ENCODE measurements at regions not wholly inside any gene's neighbourhood (a gene's known extent, or its start where the extent isn't known, plus 50 kb on each side); places are given as distances from the start of the nearest gene placed in this dataset.
"Not testable (repeated sequence)": the region's sequence is repeated elsewhere in the genome, so short reads cannot be mapped to it uniquely, and the experiment has no call there.

DNA sequence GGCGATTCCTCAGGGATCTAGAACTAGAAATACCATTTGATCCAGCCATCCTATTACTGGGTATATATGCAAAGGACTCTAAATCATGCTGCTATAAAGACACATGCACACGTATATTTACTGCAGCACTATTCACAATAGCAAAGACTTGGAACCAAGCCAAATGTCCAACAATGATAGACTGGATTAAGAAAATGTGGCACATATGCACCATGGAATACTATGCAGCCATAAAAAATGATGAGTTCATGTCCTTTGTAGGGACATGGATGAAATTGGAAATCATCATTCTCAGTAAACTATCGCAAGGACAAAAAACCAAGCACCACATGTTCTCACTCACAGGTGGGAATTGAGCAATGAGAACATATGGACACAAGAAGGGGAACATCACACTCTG lies 93.1 kb upstream of the NT5E start:
- not testable (repeated sequence) for DNase-seq (ENCODE audit: low spot score)

DNA sequence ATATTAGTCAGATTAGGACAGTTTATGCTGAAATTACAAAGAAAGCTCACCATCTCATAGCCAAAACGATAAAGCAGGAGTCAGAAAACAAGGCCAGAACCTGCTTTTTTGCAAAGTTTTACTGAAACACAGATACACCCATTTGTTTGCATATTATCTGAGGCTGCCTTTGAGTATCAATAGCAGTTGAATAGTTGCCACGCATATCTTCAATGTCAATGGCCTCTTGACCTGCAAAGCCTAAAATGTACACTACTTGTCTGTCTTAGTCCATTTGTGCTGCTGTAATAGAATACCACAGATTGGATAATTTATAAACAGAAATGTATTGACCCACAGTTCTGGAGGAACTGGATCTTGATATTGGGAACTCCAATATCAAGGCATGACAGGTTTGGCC lies 94.1 kb upstream of the NT5E start:
- no peak for DNase-seq (ENCODE audit: low spot score)

DNA sequence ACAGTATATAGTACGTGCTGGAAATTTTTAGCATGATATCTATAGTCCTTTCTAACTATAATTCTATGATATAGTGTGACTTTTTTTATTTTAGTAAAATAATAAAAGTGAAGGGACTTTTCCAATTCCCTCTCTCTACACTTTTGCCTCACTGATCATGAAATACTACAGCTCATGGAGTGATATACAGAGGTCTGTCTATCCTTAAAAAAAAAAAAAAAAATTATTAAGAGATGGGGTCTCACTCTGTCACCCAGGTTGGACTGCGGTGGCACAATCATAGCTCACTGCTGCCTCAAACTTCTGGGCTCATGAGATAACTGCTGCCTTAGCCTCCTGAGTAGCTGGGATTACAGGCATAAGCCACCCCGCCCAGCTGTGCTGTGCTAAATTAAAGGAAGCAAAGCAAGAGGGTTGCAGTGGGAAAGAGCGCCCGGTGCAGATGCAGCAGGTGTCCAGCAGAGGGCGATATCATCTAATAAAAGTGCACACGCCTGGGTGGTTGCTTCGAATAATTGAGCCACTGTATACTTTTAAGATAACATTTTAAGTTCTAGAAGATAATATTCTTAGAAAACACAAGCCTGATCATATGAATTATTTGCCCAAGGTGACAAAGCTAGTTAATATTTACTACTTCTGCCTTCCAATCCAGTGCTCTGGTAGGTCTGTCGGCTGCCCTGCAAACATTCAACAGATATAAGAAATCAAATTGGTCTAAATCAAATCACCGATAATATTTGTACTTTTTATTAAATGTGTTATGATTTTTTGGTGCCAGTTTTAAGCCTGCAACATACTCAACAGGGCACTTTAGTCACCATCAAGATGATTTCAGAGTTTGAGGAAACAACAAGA lies 94.9 kb upstream of the NT5E start:
- peak; percentile 78 for DNase-seq (ENCODE audit: low spot score)

DNA sequence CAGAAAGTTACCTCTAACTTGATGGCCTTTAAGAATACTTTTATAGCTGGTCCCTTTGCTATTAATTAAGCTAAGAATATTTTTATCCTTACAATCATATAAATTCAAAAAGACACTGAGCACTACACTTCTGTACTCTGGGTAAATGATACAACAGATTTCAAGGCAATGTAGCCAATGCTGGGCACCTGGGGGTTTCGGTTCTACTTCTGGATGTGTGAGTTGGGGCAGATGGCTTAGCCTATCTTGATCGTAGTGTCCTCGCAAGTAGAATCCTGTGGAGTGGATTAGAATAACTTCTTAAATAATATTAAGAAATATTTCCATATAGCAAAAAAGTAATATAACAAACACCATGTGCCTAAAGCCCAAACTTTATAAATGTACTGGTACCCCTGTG lies 96.9 kb upstream of the NT5E start:
- DNase-seq (ENCODE audit: low spot score): no peak

DNA sequence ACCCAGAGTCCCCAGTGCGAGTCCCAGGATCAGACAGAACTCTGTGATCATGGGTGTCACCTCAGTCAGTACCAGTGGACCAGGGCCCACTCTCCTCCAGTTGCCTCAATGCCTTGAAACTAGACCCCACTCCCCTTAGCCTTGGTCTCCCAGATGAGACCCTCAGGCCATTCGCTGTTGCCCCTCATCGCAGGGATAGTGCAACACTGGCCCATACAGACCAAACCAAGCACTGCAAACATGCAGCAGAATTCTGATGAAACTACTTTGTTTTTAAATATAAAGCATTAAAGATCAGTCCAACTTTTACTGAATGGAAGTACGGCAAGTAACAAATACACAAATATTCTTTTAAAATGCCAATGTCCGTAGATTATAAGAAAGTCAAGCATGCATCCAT lies 101.2 kb upstream of the NT5E start:
- no peak for DNase-seq (ENCODE audit: low spot score)

DNA sequence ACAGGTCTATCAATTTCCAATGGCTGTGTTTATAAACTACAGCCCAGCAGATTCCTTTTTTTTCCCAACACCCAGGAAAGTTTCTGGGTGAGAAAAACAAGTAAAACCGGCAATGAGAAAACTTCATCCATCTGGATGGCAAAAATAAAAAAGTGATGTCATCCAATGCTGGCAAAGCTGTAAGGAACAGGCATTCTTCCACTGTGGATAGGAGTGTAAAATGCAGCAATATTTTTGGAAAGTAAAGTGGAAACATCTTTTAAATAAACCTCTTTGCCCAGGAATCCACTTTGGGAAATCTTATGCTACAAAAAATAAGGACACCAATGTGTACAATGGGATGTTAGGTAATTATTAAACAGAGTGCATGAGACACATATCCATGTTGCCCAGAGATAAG lies 102.1 kb upstream of the NT5E start:
- DNase-seq (ENCODE audit: low spot score): no peak

DNA sequence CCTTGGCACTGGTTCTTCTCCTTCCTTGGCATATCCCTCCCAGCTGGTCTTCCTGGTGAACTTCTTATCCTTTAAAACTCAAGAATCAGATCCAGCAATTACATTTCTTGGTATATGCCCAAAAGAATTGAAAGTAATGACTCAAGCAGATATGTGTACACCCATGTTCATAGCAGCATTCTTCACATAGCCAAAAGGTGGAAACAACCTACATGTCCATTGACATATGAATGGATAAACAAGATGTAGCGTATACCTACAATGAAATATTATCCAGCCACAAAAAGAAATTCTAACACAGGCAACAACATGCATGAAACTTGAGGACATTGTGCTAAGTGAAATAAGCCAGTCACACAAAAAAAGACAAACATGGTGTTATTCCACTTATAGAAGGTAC lies 103.7 kb upstream of the NT5E start:
- no peak for DNase-seq (ENCODE audit: low spot score)

DNA sequence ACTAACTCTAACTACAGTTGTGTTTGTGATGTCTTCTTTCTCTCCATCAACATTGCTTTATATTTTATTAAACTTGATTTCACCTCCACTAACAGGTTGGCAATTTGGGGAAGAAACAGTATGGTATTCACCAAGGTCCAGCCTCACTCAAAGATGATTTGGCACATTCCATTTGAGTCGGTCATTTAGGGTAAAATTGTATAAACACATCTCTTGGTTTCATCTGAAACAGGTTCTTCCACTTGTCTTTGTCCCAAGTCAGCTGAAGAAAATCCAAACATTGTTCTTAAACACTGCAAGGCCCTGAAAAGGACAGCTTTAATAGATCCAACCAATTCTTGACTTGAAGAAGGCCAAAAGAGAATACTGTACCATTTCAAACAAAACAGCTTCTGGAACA lies 104.9 kb upstream of the NT5E start:
- no peak for DNase-seq (ENCODE audit: low spot score)

DNA sequence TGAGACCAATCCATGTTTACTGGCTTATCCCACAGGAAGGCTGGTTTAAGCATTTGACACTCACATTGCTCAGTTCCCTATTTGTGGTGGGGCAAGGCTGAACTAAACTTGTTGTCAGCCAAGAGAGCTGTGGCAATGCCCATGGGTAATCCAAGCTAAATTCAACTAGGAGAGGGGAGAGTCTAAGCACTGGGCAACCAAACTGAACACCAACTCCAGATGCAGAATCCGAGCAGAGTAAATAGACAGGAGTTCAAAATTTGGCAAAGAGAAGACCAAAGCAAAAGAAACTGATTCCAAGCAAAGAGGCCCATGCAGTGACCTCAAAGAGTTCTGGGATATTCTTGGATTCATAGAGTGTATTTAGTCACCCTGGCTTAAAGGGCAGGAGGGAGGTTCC lies 106.5 kb upstream of the NT5E start:
- DNase-seq (ENCODE audit: low spot score): no peak

DNA sequence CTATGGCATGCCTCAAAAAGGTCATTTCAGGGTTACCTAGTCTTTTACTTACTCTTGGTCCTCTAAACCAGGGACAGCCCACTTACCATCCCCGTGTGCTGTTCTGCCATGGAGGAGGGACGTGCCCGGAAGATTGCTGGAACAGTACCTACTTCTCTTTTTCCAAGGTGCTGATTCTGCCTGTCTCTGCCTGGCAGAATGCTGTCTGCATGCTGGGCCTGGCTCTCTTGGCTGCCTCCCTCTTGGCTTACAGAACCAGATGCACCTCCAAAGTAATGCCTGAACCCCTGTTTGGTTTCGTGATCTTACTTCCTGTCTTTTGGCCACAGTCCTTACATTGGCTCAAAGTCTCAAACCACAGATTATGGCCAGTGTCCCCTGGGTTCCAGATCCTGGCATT lies 120.7 kb upstream of the NT5E start:
- DNase-seq (ENCODE audit: low spot score): no peak

DNA sequence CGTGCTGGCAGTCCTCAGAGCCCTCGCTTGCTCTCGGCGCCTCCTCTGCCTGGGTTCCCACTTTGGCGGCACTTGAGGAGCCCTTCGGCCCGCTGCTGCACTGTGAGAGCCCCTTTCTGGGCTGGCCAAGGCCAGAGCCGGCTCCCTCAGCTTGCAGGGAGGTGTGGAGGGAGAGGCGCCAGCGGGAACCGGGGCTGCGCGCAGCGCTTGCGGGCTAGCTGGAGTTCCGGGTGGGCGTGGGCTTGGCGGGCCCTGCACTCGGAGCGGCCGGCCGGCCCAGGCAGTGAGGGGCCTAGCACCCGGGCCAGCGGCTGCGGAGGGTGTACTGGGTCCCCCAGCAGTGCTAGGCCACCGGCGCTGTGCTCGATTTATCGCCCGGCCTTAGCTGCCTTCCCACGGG lies 124.1 kb upstream of the NT5E start:
- DNase-seq (ENCODE audit: low spot score): not testable (repeated sequence)

DNA sequence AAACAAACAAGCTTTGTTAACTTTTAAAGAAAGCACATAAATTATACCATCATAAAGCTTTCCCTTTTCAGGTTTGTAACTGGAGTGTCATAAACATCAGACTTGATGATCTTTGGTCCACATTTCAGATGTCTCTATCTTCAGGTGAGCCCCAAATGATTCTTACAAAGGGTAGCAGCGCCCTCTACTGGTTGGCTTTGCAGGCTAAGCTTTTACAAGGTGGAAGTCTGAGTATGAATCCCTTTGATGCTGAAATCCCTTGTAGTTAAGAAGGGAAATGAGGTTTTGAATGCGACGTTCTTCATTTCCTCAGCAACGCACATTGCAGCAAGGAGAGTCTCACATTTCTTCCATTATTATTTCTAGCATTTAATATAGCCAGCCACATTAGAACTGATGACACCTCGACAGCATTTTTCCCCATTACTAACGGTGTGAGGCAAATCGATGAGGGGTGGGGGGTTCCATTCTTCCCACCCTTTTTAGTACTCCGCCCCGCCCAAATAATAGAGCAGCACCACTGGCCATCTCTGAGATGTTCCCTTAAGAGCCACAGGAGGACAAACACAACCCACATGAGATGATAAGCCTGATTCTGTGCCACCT lies 126.3 kb upstream of the NT5E start:
- peak; percentile 56 for DNase-seq (ENCODE audit: low spot score)

DNA sequence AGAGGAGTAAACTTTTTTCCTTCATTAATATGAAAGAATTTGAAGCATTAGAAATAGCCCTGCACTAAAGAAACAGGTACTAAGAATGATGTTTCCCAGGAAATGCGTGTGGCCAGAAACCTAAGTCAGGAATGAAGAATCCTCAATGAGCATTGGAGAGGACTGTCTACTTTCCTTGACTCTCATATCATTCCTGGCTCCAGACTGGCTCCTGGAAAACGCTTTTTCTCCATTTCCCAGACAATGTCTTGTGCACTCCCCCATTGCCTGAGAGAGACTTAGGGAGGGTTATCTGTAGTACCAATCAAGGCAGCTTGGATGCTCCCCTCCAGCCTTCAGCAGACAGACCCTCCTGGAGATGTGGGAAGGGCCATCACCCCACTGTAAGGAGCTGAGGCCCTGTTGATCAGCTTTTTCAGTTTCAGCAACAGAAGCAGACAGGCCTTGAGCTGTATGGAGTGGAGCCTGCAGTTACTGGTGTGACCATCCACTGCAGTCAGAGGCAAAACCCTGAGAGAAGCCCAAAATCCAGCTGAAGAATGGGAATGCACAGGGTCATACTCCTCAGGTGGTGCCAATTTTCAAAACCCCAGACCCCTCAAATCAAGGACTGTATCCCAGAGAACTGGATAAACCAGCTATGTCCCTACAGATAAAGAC lies 127.3 kb upstream of the NT5E start:
- DNase-seq (ENCODE audit: low spot score): no peak

DNA sequence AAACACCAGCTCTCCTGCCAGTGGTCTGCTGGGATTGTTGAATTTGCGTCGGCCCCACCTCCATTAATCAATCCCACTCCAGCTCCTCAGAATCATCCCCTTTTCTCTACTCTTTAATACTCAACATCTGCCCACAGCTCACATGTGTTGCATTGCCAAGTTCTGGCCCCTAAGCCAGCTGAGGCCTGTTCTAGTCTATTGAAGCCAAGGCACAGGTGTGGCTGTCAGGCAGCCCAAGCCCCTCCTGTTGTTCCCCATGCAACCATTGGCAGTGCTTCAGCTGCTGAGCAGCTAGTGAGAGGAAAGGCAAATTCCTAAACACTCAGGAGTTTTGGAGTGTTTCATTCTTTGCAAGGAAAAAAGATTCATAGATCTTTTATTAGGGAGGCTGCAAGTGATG lies 128.0 kb upstream of the NT5E start:
- no peak for DNase-seq (ENCODE audit: low spot score)

DNA sequence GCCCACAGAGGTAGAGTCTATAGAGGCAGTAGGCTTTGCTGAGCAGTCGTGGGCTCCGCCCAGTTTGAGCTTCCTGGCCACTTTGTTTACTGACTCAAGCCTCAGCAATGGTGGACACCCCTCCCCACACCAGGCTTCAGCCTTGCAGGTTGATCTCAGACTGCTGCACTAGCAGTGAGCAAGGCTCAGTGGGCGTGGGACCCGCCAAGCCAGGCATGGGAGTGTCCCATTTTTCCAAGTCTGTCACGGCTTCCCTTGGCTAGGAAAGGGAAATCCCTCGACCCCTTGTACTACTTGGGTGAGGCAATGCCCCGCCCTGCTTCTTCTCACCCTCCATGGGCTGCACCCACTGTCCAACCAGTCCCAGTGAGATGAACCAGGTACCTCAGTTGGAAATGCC lies 135.3 kb upstream of the NT5E start:
- DNase-seq (ENCODE audit: low spot score): no peak

DNA sequence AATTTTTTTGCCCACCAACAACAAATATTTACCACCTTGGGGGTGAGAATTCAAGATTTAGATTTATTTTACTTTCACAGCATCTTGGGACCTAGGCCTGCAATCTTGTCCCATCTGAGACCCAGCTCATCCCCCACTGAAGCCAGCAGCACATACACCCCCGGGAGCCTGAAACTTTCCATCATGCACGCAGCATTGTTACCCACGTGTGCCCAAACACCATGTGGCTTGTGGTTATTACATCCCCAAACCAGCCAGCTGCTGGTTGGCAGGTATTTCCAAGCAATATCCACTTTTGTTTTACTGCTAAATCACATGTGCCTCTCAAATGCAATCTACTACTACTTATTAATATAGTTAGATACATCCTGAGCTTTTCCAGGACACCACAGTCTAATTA lies 149.3 kb upstream of the NT5E start:
- DNase-seq (ENCODE audit: low spot score): no peak

DNA sequence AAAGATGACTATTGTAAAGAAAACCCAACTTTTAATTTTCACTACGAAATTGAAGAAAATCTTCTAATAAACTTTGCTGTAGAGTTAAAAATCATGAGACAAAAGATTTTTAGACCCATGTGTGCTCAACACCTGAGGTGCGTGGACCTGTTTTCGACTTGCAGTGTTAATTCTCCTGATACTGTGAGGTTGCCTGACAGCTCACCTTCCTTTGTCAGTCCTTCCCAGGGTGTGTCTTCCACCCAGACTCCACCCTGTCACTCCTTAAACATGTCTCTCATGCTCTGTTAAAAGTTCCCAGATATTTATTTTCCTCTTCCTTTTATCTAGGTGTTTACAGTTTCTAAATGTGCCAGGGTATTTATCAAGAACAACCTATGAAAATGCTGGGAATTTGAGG lies 151.3 kb upstream of the NT5E start:
- DNase-seq (ENCODE audit: low spot score): no peak

DNA sequence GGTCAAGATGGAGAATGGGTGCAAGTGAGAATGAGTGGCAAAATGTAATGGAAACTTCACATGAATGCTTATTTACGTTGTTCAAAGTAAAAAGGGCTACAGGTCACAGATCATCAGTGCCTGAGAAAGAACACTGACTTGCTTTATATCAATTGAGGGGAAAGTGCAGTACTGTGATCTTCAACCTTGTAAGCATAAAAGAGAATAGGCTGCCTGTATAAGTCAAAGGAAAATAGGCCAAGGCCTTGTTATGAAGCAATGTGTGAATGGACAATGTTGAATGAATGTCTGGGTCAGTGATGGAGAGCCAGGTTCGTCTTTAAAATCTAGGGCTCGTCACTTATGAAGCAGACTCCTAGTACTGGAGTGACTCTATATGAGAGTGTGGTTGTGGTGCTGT lies 158.6 kb upstream of the NT5E start:
- no peak for DNase-seq (ENCODE audit: low spot score)

DNA sequence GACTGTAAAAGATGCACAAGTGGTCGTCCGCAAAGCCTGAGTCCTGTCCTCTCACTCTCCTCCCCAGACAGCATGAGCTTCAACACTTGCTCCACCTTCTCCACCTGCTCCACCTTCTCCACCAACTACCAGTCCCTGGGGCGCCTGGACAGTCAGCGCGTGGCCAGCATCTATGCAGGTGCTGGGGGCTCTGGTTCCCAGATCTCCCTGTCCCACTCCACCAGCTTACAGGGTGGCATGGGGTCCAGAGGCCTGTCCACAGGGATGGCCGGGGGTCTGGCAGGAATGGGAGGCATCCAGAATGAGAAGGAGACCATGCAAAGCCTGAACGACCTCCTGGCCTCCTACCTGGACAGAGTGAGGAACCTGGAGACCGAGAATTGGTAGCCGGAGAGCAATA lies 162.2 kb upstream of the NT5E start:
- no peak for DNase-seq (ENCODE audit: low spot score)

DNA sequence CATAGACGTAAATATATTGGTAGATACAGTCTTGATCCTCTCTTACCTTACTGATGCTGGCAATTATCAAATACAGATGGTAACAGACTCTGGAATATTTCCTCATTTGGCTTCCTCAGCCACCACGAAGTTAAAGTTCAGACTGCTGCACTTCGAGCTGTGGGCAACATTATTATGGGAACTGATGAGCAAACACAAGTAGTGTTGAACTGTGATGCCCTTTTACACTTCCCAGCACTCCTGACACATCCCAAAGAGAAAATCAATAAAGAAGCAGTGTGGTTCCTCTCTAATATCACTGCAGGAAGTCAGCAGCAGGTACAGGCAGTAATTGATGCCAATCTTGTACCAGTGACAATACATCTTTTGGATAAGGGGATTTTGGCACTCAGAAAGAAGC lies 162.7 kb upstream of the NT5E start:
- DNase-seq (ENCODE audit: low spot score): no peak

DNA sequence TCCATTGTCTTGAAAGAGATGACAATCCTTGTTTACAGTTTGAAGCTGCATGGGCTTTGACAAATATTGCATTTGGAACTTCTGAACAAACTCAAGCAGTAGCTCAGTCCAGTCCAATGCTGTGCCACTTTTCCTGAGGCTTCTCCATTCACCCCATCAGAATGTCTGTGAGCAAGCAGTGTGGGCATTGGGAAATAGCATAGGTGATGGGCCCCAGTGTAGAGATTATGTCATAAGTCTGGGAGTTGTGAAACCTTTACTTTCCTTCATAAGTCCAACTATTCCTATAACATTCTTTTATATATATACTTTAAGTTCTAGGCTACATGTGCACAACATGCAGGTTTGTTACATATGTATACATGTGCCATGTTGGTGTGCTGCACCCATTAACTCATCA lies 163.4 kb upstream of the NT5E start:
- not testable (repeated sequence) for DNase-seq (ENCODE audit: low spot score)

DNA sequence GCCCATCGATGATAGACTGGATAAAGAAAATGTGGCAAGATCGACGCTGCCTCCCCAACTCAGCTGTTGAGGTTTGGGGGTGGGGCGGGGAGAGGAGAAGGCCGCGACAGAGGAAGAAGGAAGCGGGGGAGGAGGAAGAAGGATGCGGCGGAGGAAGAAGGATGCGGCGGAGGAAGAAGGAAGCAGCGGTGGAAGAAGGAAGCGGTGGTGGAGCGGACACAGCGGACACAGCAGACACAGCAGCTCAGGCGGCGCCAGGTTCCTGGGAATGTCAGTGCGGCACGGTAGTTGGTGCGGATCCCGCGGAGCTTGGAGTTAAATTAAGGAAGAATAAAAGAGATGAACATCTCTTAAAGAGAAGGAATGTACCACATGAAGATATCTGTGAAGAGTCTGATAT lies 163.9 kb upstream of the NT5E start:
- DNase-seq (ENCODE audit: low spot score): no peak

DNA sequence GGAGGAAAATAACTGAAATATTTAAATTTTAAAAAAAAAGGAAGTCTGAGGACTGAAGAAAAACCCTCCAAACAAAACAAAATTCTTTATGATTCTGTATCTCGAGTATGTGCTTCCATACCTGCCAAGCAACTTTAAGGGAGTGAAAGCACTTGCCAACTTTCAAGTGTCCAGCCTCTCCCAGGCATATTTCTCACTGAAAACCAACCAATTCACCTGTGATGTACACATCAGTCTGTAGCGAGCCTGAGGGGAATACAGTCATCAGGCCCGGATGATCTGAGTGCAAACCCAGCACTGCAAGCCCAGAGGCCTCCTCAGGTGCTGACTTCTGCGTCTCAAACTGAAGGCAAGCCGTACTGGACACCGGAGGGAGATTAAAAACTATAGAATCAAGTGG lies 164.8 kb upstream of the NT5E start:
- DNase-seq (ENCODE audit: low spot score): no peak

DNA sequence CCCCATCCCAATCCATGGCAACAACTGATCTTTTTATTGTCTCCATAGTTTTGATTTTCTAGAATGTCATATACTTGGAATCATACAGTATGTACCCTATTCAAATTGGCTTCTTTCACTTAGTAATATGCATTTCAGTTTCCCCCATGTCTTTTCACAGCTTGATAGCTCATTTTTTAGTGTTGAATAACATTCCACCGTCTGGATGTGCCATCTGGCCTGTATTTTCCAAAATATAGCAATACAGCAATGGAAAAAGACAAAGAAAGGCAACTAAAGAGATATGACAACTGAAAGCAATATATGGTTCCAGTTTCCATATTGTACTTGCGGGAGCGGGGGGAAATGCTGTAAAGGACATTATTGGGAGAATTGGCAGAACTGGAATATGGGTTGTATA lies 166.4 kb upstream of the NT5E start:
- DNase-seq (ENCODE audit: low spot score): no peak
